HG03457 (cell line): ENCODE measurements at regions not wholly inside any gene's neighbourhood (a gene's known extent, or its start where the extent isn't known, plus 50 kb on each side); places are given as distances from the start of the nearest gene placed in this dataset.
"Not testable (repeated sequence)": the region's sequence is repeated elsewhere in the genome, so short reads cannot be mapped to it uniquely, and the experiment has no call there.

Experiments used
- ATAC-seq: cut with Tn5 transposase; IDR thresholded peaks from one replicate; pipeline ENCODE4 v1.9.1; 2021; ENCODE audit warnings: moderate number of reproducible peaks; ENCODE audit not compliant: unreplicated experiment

GRCh38 chr1:221978631-221979334 lies 236.9 kb upstream of the DUSP10 start:
- not testable (repeated sequence) for ATAC-seq

DNA sequence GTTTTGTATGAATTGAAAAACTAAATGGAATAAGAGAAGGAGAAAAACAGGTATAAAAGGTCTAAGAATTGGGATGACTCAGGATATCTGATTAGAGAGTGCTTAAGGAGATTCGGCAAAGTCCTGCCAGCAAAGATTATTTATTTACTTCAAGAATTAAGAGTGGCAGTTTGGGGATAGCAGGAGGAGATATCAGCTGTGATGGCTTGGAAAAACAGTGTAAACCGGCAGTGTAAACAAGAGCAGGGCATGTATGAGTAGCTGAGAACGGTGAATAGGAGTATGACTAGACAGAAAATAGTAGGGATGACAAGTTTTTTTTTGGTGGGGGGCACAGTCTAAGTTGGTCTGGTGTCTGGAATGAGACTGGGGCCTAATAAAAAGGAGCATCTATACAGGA lies 231.9 kb upstream of the DUSP10 start:
- ATAC-seq, result not testable (repeated sequence)

- no peak for ATAC-seq
Measured at GRCh38 chr1:221972276-221973235, 230.7 kb upstream of the DUSP10 start.

- ATAC-seq, result not testable (repeated sequence)
Measured at GRCh38 chr1:221971035-221971434, 229.1 kb upstream of the DUSP10 start.

GRCh38 chr1:221969298-221969858 lies 227.5 kb upstream of the DUSP10 start:
- not testable (repeated sequence) for ATAC-seq

- not testable (repeated sequence) for ATAC-seq
Measured at GRCh38 chr1:221967538-221967937, 225.6 kb upstream of the DUSP10 start.

- not testable (repeated sequence) for ATAC-seq
Measured at GRCh38 chr1:221966888-221967287, 225.0 kb upstream of the DUSP10 start.

GRCh38 chr1:221965891-221966290 lies 224.0 kb upstream of the DUSP10 start:
- not testable (repeated sequence) for ATAC-seq

GRCh38 chr1:221965252-221965651 lies 223.4 kb upstream of the DUSP10 start:
- no peak for ATAC-seq

- ATAC-seq, result no peak
Measured at GRCh38 chr1:221963742-221964141, 221.9 kb upstream of the DUSP10 start.

DNA sequence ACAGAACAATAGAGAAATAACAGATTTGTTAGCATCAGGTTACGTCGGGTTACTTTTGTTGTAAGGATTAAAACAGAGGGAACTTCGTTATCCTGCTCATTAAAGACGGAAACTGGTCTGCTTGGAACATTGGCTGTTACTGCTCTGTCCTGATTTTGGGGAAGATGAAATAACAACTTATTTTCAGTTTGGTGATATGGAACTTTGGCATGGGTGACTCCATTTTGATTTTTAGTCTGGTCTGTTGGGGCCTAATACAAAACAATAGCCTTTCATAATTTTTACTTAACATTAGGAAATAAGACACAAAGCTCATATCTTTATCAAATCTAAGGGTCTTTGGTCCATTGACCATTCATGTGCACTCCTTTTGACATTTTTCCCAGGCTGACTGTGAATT lies 220.5 kb upstream of the DUSP10 start:
- ATAC-seq, result no peak

- ATAC-seq, result peak; percentile 75
Measured at GRCh38 chr1:221961532-221962292, 219.8 kb upstream of the DUSP10 start.

- ATAC-seq, result not testable (repeated sequence)
Measured at GRCh38 chr1:221958161-221958562, 216.3 kb upstream of the DUSP10 start.

DNA sequence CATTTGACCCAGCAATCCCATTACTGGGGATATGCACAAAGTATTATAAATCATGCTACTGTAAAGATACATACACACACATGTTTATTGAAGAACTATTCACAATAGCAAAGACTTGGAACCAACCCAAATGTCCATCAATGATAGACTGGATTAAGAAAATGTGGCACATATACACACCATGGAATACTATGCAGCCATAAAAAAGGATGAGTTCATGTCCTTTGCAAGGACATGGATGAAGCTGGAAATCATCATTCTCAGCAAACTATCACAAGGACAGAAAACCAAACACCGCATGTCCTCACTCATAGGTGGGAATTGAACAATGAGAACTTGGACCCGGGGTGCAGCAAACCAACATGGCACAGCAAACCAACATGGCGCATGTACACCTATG lies 215.5 kb upstream of the DUSP10 start:
- not testable (repeated sequence) for ATAC-seq

DNA sequence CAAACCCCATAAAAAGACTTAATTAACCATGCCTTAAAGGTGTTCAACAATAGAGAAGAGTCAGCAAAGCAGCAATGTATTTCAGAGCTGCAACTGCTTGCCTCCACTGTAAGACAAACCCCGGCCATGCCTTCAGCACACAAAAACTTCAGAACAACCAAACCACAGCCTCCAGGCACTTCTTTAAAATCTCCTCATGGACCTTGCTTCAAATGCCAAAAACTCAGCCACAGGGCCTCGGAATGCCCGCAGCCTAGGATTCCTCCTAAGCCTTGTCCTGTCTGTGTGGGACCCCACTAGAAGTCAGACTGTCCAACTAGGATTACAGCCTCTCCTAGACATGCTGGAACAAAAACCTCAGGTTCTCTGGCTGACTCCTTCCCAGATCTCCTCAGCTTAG lies 208.1 kb upstream of the DUSP10 start:
- no peak for ATAC-seq

GRCh38 chr1:221948459-221948858 lies 206.6 kb upstream of the DUSP10 start:
- ATAC-seq, result no peak

DNA sequence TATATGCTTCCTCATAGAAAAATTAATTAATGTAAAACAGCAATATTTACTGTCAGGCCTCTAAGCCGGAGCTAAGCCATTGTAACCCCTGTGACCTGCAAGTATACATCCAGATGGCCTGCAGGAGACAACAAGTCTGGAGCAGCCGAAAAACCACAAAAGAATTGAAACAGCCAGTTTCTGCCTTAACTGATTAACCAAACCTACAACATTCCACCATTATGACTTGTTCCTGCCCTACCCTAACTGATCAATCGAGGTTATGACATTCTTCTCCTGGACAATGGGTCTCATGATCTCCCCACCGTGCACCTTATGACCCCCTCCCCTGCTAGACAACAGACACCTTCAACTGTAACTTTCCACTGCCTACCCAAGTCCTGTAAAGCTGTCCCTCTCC lies 205.8 kb upstream of the DUSP10 start:
- ATAC-seq, result no peak

- ATAC-seq, result no peak
Measured at GRCh38 chr1:221946768-221947167, 204.9 kb upstream of the DUSP10 start.

- no peak for ATAC-seq
Measured at GRCh38 chr1:221945669-221946068, 203.8 kb upstream of the DUSP10 start.

DNA sequence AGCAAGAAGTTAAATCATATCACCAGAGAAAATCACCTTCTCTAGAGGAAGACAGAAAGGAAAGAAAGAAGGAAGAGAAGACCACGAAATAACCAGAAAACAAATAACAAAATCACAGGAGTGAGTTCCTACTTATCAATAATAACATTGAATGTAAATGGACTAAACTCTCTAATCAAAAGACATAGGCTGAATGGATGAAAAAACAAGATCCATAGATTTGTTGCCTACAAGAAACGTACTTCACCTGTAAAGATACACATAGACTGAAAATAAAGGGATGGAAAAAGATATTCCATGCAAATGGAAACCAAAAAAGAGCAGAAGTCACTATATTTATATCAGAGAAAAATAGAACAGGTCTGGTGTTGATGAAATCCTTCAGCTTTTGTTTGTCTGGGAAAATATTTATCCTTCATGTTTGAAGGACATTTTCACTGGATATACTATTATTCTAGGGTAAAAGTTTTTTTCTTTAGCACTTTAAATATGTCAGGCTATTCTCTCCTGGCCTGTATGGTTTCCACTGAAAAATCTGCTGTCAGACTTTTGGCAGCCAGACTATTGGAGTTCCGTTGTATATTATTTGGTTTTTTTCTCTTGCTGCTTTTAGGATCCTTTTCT lies 202.5 kb upstream of the DUSP10 start:
- ATAC-seq, result no peak
